ENCODE measurements at regions not wholly inside any gene's neighbourhood (a gene's known extent, or its start where the extent isn't known, plus 50 kb on each side); places are given as distances from the start of the nearest gene placed in this dataset.

- Mint-ChIP-seq H3K4me1 (ENCODE audit: low read depth) (peaks cover 19% of the 10 kb centered on the region), H3K27ac (ENCODE audit: unreplicated experiment) (no peak overlapping the region), H3K4me3 (ENCODE audit: unreplicated experiment) (no peak overlapping the region), H3K9me3 (ENCODE audit: low read depth) (no peaks in the 10 kb centered on the region), H3K27me3 (ENCODE audit: low read depth) (no peaks in the 10 kb centered on the region), H3K36me3 (ENCODE audit: low read depth) (no peaks in the 10 kb centered on the region)
- DNase-seq (ENCODE audit: low spot score): no peak
- TF ChIP-seq CTCF (IDR thresholded peaks at IDR 0.05): no peak
Observed at GRCh38 chr6:56363796-56364430, 116.5 kb upstream of the COL21A1 start.

- H3K36me3 Mint-ChIP-seq (ENCODE audit: low read depth): no peaks in the 10 kb centered on the region
- H3K4me1 Mint-ChIP-seq (ENCODE audit: low read depth): peaks cover 18% of the 10 kb centered on the region
- no peak overlapping the region for H3K27ac Mint-ChIP-seq (ENCODE audit: unreplicated experiment)
Observed at GRCh38 chr6:56361812-56362211, 114.4 kb upstream of the COL21A1 start.

GRCh38 chr6:56359201-56359899 is 112.0 kb upstream of the COL21A1 start:
- Mint-ChIP-seq H3K4me3 (ENCODE audit: unreplicated experiment) (no peak overlapping the region), H3K27me3 (ENCODE audit: low read depth) (no peaks in the 10 kb centered on the region), H3K9me3 (ENCODE audit: low read depth) (no peaks in the 10 kb centered on the region), H3K4me1 (ENCODE audit: low read depth) (peaks cover 15% of the 10 kb centered on the region), H3K36me3 (ENCODE audit: low read depth) (no peaks in the 10 kb centered on the region), H3K27ac (ENCODE audit: unreplicated experiment) (no peak overlapping the region)
- TF ChIP-seq CTCF (IDR thresholded peaks at IDR 0.05): peak; percentile 92
- no peak for DNase-seq (ENCODE audit: low spot score)

More at GRCh38 chr6:56361812-56362211, 114.4 kb upstream of the COL21A1 start:
- DNase-seq (ENCODE audit: low spot score): no peak
- H3K9me3 Mint-ChIP-seq (ENCODE audit: low read depth): no peaks in the 10 kb centered on the region
- TF ChIP-seq CTCF (IDR thresholded peaks at IDR 0.05): no peak
- H3K4me3 Mint-ChIP-seq (ENCODE audit: unreplicated experiment): no peak overlapping the region
- no peaks in the 10 kb centered on the region for H3K27me3 Mint-ChIP-seq (ENCODE audit: low read depth)

- no peak for DNase-seq (ENCODE audit: low spot score)
- peaks cover 15% of the 10 kb centered on the region for H3K4me1 Mint-ChIP-seq (ENCODE audit: low read depth)
- no peak overlapping the region for H3K4me3 Mint-ChIP-seq (ENCODE audit: unreplicated experiment)
- no peak for TF ChIP-seq CTCF (IDR thresholded peaks at IDR 0.05)
- peaks cover 15% of the 10 kb centered on the region for H3K9me3 Mint-ChIP-seq (ENCODE audit: low read depth)
- no peaks in the 10 kb centered on the region for H3K27me3 Mint-ChIP-seq (ENCODE audit: low read depth)
- H3K27ac Mint-ChIP-seq (ENCODE audit: unreplicated experiment): no peak overlapping the region
- peaks cover 2% of the 10 kb centered on the region for H3K36me3 Mint-ChIP-seq (ENCODE audit: low read depth)
Observed at GRCh38 chr6:56357616-56358373, 110.4 kb upstream of the COL21A1 start.

GRCh38 chr6:56356426-56356825 is 109.0 kb upstream of the COL21A1 start:
- no peak overlapping the region for H3K27ac Mint-ChIP-seq (ENCODE audit: unreplicated experiment)

More at GRCh38 chr6:56356426-56356825, 109.0 kb upstream of the COL21A1 start:
- Mint-ChIP-seq H3K9me3 (ENCODE audit: low read depth) (peaks cover 15% of the 10 kb centered on the region), H3K27me3 (ENCODE audit: low read depth) (no peaks in the 10 kb centered on the region), H3K36me3 (ENCODE audit: low read depth) (peaks cover 2% of the 10 kb centered on the region), H3K4me1 (ENCODE audit: low read depth) (peaks cover 15% of the 10 kb centered on the region), H3K4me3 (ENCODE audit: unreplicated experiment) (no peak overlapping the region)
- TF ChIP-seq CTCF (IDR thresholded peaks at IDR 0.05): no peak
- DNase-seq (ENCODE audit: low spot score): no peak

Data from chondrocyte (in vitro differentiated cells).